GM21723 (cell line): ENCODE measurements at regions not wholly inside any gene's neighbourhood (a gene's known extent, or its start where the extent isn't known, plus 50 kb on each side); places are given as distances from the start of the nearest gene placed in this dataset.
"Not testable (repeated sequence)": the region's sequence is repeated elsewhere in the genome, so short reads cannot be mapped to it uniquely, and the experiment has no call there.

Experiments used
- ATAC-seq: cut with Tn5 transposase; IDR thresholded peaks from one replicate; pipeline ENCODE4 v1.9.1; 2021; ENCODE audit warnings: mild to moderate bottlenecking, moderate library complexity; ENCODE audit not compliant: unreplicated experiment

- ATAC-seq, result no peak
Observed at GRCh38 chr7:68205826-68206225, 1209.2 kb downstream of the TYW1 start.

- ATAC-seq, result no peak
Observed at GRCh38 chr7:68206946-68207485, 1210.4 kb downstream of the TYW1 start.

- no peak for ATAC-seq
Observed at GRCh38 chr7:68207676-68208075, 1211.0 kb downstream of the TYW1 start.

DNA sequence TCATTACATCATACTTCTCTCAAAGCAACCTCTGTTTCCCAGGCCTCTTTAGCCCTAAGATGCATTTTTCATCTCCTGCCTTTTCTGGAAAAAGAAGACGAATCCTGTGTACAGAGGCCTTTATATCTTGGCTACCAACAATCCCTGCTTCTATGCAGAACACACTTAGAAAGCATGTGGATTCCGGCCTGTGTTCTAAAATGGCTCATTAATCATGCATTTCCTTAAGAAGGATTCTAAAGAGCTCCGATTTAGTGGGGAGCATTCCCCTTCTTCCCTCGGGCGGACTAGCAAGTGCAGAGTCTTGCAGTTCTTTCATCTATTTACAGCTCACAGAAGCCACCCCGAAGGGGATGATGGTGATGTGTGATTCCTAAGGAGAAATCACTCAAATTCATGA, 1212.9 kb downstream of the TYW1 start:
- no peak for ATAC-seq

GRCh38 chr7:68213838-68214237, 1217.2 kb downstream of the TYW1 start:
- ATAC-seq, result no peak

DNA sequence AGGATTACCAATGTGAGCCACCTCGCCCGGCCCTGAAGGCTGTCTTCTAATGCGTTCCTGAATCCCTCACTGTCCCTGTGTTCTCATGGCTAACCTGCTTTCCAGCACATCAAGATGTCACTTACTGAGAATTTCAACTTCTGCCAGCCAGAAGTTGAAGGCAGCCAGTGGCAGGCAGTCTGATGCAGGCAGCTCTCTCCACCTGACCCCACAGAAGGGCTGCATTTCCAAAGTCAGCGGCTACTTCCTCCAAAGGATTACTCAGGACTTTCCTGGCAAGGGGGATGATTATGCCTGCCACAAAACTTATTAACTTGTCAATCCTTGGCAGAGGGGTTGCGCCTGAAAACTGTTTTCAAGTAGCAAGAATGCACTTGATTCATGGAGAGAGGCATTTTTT, 1219.4 kb downstream of the TYW1 start:
- ATAC-seq, result no peak

GRCh38 chr7:68217426-68217825, 1220.8 kb downstream of the TYW1 start:
- ATAC-seq, result no peak

GRCh38 chr7:68218461-68218860, 1221.8 kb downstream of the TYW1 start:
- no peak for ATAC-seq

DNA sequence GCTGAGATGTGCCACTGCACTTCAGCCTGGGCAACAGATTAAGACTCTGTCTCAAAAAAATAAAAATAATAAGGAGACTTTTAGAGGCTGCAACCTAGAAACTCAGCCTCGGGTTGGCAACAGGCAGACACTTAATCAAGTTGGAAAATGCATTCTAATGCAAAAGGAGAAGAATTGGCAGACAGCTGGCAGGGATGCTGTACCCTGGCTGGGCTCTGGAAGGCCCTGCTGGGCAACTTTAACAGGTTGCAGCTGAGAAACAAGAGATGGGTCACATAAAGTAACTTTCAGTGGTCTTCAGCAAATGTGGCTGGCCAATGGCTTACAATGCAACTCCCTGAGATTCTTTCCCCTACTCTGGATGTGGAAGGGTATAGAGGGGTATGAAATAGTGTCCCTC, 1225.7 kb downstream of the TYW1 start:
- no peak for ATAC-seq

- ATAC-seq, result no peak
Observed at GRCh38 chr7:68224041-68224741, 1227.6 kb downstream of the TYW1 start.

DNA sequence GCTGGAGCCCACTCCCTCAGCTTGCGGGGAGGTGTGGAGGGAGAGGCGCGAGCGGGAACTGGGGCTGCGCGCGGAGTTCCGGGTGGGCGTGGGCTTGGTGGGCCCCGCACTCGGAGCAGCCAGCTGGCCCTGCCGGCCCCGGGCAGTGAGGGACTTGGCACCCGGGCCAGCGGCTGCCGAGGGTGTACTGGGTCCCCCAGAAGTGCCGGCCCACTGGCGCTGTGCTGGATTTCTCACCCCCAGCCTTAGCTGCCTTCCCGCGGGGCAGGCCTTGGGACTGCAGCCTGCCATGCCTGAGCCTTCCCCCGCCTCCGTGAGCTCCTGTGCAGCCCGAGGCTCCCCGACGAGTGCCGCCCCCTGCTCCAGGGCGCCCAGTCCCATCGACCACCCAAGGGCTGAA, 1234.4 kb downstream of the TYW1 start:
- not testable (repeated sequence) for ATAC-seq

DNA sequence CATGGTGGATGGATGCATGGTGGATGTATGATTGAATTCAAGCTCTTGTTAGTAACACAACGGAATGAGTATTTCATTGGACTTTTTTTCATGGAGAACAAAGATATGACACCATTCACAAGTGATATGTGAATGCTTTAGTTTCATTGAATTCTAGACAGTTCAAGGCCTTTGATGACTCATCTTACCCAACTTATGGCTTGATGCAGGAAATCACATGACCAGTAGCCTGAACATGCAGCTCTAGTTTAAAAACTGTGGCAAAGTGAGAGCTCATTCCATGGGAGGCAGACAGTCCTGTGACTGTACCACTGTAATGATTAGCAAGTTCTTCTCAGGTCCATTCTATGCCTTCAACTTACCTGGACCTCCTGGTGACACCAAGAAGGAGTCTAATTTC, 1239.3 kb downstream of the TYW1 start:
- ATAC-seq, result no peak

GRCh38 chr7:68238204-68238805, 1241.7 kb downstream of the TYW1 start:
- ATAC-seq, result no peak

DNA sequence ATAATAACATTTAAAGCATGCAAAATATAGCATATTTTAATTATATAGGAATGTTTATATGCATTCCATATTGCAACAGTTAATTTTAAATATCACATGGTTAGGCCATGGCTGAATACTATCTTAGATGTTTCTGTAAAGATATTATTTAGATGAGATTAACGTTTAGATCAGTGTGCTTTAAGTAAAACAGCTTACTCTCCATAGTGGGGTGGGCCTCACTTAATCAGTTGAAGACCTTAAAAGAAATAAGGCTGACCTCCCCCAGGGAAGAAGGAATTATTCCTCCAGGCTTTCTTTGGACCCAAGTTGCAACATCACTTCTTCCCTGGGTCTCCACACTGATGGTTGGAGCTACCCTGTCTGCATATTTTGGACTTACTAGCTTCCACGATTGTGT, 1246.5 kb downstream of the TYW1 start:
- ATAC-seq, result no peak

DNA sequence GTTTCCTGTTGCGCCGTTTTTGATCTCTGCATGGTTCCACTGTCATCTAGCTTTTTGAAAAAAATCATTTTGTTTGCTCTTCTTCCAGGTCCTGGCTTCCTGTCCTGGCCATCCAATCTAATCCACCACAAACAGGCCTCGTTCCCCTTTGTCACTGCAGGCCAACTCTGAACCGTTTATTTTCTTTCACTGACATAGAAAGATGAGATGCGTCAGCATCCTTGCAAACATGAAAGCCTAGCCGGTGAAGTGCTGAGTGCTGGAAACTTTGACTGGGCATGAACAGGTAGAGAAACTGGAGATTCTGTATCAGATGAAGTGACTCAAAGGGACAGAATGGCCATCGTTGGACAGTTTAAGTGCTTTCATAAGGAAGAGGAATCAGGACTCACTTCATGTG, 1247.8 kb downstream of the TYW1 start:
- no peak for ATAC-seq

- no peak for ATAC-seq
Observed at GRCh38 chr7:68245688-68246087, 1249.1 kb downstream of the TYW1 start.

DNA sequence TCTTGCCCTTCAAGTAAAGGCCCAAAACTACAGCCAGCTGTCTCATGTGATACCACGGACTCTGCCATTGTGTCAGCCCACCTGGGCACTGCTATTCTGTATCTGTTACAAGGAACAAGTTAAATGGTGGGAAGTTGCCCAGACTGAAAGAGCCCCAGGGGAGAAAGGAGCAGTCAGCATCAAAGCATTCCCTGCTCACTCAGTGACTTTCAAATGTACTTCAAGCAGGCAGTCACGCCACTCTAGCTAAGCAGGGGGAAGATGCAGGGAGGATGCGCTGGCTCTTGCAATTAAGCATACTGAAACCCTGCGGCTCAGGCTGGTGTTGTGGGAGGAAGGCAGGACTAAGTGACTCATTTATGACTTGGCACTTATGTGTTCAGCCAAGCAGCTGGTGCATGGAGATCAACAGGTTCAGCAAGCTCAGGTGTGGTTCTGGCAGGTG, 1249.6 kb downstream of the TYW1 start:
- ATAC-seq, result no peak

DNA sequence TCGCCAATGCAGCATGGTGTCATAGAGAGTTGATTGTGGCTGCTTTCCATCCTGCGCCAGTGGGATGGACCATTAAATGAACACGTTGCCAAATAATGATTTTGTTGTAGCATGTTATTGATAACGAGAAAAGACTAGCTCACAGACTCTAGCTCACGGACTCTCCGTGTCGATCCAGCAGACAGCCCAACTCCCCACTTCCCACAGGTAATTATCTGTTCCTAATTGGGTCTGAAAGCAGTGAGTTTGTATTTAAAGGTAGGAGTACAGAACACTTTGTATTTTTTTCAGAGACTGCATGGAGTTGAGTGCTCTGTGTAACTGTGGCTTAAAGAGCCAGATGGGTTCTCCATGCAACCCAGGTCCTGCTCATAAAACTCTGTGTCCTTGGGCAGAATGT, 1250.5 kb downstream of the TYW1 start:
- ATAC-seq, result no peak

DNA sequence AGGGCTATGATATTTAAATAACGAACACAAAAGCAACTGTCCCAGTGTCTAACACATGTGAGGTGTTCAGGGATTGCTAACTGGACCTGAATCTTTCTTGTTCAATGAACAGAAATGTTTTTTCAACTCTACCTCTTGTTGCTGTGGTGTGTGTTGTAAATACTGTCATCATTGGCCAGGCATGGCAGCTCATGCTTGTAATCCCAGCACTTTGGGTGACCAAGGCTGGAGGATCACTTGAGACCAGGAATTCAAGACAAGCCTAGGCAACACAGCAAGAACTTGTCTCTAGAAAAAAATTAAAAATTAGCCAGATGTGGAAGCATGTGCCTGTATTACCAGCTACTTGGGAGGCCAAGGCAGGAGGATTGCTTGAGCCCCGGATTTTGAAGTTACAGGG, 1250.9 kb downstream of the TYW1 start:
- no peak for ATAC-seq

GRCh38 chr7:68248973-68249372, 1252.3 kb downstream of the TYW1 start:
- ATAC-seq, result no peak

DNA sequence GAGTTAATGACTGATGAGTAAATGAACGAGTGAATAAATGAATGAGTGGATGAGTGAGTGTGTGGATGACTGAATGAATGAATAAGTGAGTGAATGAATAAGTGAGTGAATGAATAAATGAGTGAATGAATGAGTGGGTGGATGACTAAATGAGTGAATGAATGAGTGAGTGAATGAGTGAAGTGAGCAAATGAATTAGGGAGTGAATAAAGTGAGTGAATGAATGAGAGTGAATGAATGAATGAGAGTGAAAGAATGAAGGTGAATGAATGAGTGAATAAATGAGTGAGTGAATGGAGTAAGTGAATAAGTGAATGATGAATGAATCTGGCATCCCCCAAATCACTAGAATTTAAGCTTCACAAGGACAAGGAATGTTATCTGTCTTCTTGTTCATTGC, 1253.0 kb downstream of the TYW1 start:
- ATAC-seq, result no peak

GRCh38 chr7:68250143-68250542, 1253.5 kb downstream of the TYW1 start:
- no peak for ATAC-seq

GRCh38 chr7:68254815-68255214, 1258.2 kb downstream of the TYW1 start:
- not testable (repeated sequence) for ATAC-seq
